ENCODE measurements at regions not wholly inside any gene's neighbourhood (a gene's known extent, or its start where the extent isn't known, plus 50 kb on each side); places are given as distances from the start of the nearest gene placed in this dataset.
"Not testable (repeated sequence)": the region's sequence is repeated elsewhere in the genome, so short reads cannot be mapped to it uniquely, and the experiment has no call there.

GRCh38 chr3:34865346-34865745 lies 774.0 kb upstream of the ARPP21 start:
- no peak for DNase-seq (ENCODE audit: low spot score)
- intact Hi-C loops (cut with DNase I): no loop called here

GRCh38 chr3:34868935-34869334 lies 770.4 kb upstream of the ARPP21 start:
- no peak for DNase-seq (ENCODE audit: low spot score)
- intact Hi-C loops (cut with DNase I): no loop called here

- intact Hi-C loops (cut with DNase I): no loop called here
- no peak for DNase-seq (ENCODE audit: low spot score)
Measured at GRCh38 chr3:34869696-34870095, 769.6 kb upstream of the ARPP21 start.

GRCh38 chr3:34872406-34872805 lies 766.9 kb upstream of the ARPP21 start:
- intact Hi-C loops (cut with DNase I): no loop called here
- DNase-seq (ENCODE audit: low spot score): no peak

GRCh38 chr3:34876997-34877396 lies 762.3 kb upstream of the ARPP21 start:
- DNase-seq (ENCODE audit: low spot score): no peak
- intact Hi-C loops (cut with DNase I): no loop called here

GRCh38 chr3:34878488-34878887 lies 760.8 kb upstream of the ARPP21 start:
- intact Hi-C loops (cut with DNase I): no loop called here
- no peak for DNase-seq (ENCODE audit: low spot score)

GRCh38 chr3:34881026-34881425 lies 758.3 kb upstream of the ARPP21 start:
- DNase-seq (ENCODE audit: low spot score): no peak
- intact Hi-C loops (cut with DNase I): no loop called here

GRCh38 chr3:34882764-34883163 lies 756.6 kb upstream of the ARPP21 start:
- intact Hi-C loops (cut with DNase I): no loop called here
- no peak for DNase-seq (ENCODE audit: low spot score)

- DNase-seq (ENCODE audit: low spot score): no peak
- intact Hi-C loops (cut with DNase I): no loop called here
Measured at GRCh38 chr3:34884007-34884406, 755.3 kb upstream of the ARPP21 start.

- intact Hi-C loops (cut with DNase I): no loop called here
Measured at GRCh38 chr3:34886443-34886842, 752.9 kb upstream of the ARPP21 start.

GRCh38 chr3:34889641-34890040 lies 749.7 kb upstream of the ARPP21 start:
- no peak for DNase-seq (ENCODE audit: low spot score)
- intact Hi-C loops (cut with DNase I): no loop called here

More at GRCh38 chr3:34886443-34886842, 752.9 kb upstream of the ARPP21 start:
- no peak for DNase-seq (ENCODE audit: low spot score)

- intact Hi-C loops (cut with DNase I): no loop called here
- DNase-seq (ENCODE audit: low spot score): no peak
Measured at GRCh38 chr3:34890247-34890646, 749.1 kb upstream of the ARPP21 start.

- no peak for DNase-seq (ENCODE audit: low spot score)
- intact Hi-C loops (cut with DNase I): no loop called here
Measured at GRCh38 chr3:34891941-34892340, 747.4 kb upstream of the ARPP21 start.

GRCh38 chr3:34895841-34896240 lies 743.5 kb upstream of the ARPP21 start:
- DNase-seq (ENCODE audit: low spot score): no peak

GRCh38 chr3:34909679-34910078 lies 729.6 kb upstream of the ARPP21 start:
- DNase-seq (ENCODE audit: low spot score); intact Hi-C loops (cut with DNase I): not testable (repeated sequence)

More at GRCh38 chr3:34895841-34896240, 743.5 kb upstream of the ARPP21 start:
- intact Hi-C loops (cut with DNase I): no loop called here

- no peak for DNase-seq (ENCODE audit: low spot score)
- intact Hi-C loops (cut with DNase I): loop anchor here (5.0 kb wide), 1 partner anchor 918 kb away; no protein-coding TSS in a partner anchor
Measured at GRCh38 chr3:34919025-34919424, 720.3 kb upstream of the ARPP21 start.

- intact Hi-C loops (cut with DNase I): no loop called here
Measured at GRCh38 chr3:34920806-34921205, 718.5 kb upstream of the ARPP21 start.

GRCh38 chr3:34924961-34925360 lies 714.4 kb upstream of the ARPP21 start:
- intact Hi-C loops (cut with DNase I): no loop called here
- no peak for DNase-seq (ENCODE audit: low spot score)

More at GRCh38 chr3:34920806-34921205, 718.5 kb upstream of the ARPP21 start:
- no peak for DNase-seq (ENCODE audit: low spot score)

- no peak for DNase-seq (ENCODE audit: low spot score)
- intact Hi-C loops (cut with DNase I): no loop called here
Measured at GRCh38 chr3:34925851-34926250, 713.5 kb upstream of the ARPP21 start.

GRCh38 chr3:34929036-34929435 lies 710.3 kb upstream of the ARPP21 start:
- no peak for DNase-seq (ENCODE audit: low spot score)
- intact Hi-C loops (cut with DNase I): no loop called here

- intact Hi-C loops (cut with DNase I): no loop called here
- no peak for DNase-seq (ENCODE audit: low spot score)
Measured at GRCh38 chr3:34934660-34935059, 704.7 kb upstream of the ARPP21 start.

GRCh38 chr3:34938784-34939183 lies 700.5 kb upstream of the ARPP21 start:
- intact Hi-C loops (cut with DNase I): no loop called here
- DNase-seq (ENCODE audit: low spot score): no peak

Measured in cardiac septum (tissue), 1 donor.